ENCODE measurements at regions not wholly inside any gene's neighbourhood (a gene's known extent, or its start where the extent isn't known, plus 50 kb on each side); places are given as distances from the start of the nearest gene placed in this dataset.
"Not testable (repeated sequence)": the region's sequence is repeated elsewhere in the genome, so short reads cannot be mapped to it uniquely, and the experiment has no call there.

DNA sequence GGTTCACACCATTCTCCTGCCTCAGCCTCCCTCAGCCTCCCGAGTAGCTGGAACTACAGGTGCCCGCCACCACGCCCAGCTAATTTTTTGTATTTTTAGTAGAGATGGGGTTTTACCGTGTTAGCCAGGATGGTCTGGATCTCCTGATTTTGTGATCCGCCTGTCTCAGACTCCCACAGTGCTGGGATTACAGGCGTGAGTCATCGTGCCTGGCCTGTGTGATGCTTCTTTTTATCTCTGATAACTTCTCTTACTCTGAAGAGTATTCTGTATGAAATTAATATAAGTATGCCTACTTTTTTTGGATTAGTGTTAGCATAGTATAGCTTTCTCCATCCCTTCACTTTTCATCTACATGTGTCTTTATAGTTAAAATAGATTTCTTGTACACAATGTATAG is 180.8 kb upstream of the GALNT15 start:
- DNase-seq: not testable (repeated sequence)

DNA sequence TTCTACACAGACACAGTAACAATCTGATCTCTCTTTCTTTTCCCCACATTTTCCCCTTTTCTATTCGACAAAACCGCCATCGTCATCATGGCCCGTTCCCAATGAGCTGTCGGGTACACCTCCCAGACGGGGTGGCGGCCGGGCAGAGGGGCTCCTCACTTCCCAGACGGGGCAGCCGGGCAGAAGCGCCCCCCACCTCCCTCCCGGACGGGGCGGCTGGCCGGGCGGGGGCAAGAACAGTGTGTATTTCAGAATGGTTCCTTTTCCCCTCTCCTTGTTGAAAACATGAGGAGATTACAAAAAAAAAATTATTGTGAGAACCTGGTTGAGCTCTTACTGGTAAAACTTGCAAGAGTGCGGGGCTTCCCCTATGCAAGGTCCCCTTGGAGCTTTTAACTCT is 178.0 kb upstream of the GALNT15 start:
- not testable (repeated sequence) for DNase-seq

DNA sequence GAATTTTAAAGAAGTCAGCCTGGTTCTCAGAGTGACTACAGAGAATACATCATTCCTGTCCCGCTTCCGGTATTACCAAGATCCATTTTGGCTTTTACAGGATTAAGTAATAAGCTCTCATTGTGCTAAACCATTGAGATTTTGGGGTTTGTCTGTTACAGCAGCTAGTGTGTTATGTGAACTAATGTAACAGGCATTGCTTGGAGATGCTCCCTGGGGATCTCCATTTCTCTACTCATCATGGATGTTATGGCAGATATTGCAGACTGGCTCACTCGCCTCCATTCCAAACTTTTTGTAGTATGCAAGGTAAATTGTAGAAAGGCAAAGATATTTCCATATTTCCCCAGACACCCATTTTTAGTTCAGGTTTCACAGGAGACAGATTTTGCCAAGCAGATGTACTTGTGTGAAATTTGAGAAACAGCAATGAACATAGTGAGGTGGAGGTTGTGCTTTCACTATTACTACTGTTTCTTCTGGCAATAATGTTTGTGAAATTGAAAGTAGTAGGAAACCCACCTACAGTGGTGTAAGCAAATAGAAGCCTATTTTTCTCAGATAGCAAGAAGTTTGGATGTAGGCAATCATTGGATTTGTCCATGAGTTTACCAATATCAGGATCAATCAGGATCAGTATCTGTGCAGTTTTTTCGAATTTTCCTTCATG is 177.1 kb upstream of the GALNT15 start:
- DNase-seq: no peak

DNA sequence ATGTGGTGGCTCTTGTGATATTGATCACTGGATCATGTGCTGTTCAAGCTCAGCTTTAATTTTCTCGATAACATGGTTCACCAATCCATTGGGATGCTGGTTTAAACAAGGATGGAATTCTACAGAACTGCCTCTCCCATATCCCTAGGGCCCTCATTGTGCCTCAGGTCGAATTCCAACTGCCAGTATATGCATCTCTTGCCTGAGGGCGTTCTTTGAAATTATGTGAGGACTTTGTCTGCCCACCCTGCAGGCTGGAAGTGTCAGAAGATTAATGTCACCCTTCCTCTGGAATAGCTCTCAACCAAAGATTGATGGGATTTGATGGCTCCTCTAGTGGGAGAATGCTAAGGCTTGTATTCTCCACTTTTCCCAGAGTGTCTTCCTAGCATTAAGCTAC is 175.6 kb upstream of the GALNT15 start:
- no peak for DNase-seq

DNA sequence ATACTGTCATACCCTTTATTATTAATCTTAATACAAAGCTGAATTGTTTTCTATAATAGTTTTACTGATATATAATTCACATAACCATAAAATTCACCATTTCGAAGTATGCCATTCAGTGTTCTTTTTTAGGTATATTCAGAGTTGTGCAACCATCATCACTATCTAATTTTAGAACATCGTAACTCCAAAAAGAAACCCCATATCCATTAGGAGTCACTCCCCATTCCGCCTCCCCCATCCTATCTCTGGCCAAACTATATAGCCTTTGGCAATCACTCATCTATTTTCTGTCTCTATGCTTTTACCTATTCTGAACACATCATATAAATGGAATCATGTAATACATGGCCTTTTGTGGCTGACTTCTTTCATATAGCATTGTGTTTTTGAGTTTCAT is 169.7 kb upstream of the GALNT15 start:
- DNase-seq: no peak

DNA sequence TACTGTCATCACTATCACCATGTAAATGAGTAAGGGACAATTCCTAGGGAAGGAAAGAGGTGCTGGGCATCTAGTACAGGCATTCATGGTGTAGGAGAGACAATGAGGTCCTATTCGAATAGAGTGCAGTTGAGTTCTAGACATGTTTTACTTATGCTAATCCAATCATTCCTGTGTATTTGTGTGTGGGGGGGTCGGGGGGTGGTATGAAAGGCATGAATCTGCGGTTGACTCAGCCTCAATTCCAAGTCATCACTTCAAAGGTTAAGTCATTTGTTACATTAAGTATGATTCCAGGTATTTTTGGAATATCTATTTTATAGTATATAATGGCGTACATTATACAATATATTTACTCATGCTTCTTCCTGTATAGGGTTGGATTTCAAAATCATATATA is 163.1 kb upstream of the GALNT15 start:
- DNase-seq: peak; percentile 49

DNA sequence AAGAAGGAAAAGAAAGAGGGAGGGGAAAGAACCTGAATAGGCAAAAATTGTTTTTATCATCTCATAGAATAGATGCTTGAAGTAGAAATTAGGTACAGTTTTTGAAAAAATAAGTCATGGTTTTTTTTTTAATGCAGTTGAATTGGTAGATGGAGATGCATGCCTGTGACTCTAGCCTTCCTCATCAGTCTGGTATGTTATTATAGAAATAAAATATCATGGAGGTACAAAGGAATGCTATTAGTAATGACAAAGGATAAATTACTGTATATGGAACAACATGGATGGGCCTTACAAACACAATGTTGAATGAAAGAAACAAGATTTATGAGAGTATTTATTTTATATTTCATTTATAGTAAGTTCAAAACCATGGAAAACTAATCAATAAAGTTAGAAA is 162.4 kb upstream of the GALNT15 start:
- DNase-seq: peak; percentile 69

DNA sequence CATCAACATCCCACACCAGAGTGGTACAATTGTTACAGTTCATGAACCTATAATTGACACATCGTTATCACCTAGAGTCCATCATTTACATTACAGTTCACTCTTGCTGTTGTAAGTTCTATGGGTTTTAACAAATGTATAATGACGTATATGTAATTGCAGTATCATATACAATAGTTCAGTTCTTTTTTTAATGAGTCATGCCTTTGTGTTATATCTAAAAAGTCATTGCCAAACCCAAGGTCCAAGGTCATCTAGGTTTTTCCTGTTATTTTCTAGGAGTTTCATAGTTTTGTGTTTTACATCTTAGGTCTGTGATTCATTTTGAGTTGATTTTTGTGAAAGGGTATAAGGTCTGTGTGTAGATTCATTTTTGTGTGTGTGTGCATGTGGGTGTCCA is 160.9 kb upstream of the GALNT15 start:
- peak; percentile 41 for DNase-seq

DNA sequence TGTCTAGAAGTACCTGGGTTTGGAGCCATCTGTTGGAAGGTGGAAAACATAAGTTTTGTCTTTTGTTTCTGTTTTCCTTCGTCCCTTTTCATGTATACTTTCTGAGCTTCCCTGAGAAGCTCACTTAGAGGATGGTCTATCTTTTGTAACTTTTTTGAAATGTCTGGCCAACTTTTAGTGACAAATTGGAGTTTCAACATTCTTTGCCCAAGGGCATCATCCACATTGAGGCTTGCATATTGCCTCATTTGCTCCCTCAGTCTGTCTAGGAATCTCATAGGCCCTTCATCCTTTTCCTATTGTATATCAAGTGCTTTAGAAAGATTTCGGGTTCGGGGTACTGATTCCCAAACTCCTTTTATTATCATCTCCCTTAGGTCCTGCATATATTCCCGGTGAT is 152.7 kb upstream of the GALNT15 start:
- not testable (repeated sequence) for DNase-seq

DNA sequence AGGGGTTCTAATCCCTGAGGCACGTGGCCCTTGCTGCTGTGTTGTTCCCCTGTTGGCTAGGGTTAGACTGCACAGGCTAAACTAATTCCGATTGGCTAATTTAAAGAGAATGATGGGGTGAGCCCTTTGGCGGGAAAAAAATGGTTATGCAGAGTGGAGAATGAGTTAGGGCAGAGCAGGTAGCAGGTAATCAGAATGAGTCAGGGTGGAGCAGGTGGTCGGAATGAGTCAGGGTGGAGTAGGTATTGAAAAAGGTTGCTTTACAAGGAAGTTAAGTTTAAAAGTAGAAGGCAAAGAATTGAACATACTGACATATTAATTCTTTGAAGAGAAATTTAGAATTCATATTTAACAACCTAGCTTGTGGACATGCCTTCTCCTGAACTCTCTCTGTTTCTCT is 150.6 kb upstream of the GALNT15 start:
- DNase-seq: not testable (repeated sequence)

DNA sequence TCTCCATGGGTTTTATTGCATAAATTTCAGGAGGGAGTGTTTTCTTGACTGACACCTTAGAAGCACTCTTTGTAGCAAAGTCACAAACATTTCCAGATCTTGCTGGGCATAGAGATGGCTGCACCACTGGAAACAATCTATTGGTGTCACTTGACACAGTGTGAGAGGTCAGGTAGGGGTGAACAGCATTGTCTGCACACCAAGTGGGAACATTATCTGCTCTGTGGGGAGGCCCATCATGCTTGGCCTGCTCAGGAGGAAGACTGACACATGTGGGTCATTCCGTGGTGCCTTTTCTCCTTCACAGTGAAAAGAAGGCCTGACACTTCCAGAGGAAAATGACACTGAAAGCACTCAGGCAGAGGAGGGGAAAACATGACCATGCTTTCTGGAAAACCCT is 149.9 kb upstream of the GALNT15 start:
- no peak for DNase-seq

DNA sequence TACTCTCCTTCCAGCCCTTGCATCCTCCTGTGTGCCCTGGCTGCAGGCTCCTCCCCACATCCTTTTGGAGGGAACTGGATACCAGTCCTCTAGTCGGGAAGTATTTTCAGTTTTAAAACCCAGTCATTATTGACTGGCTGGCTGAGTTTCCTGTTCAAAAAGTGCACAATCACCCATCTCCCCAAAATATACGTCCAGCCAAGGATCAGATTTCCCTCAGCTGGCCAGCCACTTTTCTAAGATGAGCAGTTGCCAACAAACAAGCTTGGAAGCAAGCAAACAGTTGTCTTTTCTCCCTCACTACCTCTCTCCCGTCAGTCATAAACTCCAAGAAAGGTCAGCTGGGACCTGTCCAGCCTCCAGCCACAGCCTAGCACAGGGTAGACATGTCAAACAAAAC is 147.7 kb upstream of the GALNT15 start:
- no peak for DNase-seq

DNA sequence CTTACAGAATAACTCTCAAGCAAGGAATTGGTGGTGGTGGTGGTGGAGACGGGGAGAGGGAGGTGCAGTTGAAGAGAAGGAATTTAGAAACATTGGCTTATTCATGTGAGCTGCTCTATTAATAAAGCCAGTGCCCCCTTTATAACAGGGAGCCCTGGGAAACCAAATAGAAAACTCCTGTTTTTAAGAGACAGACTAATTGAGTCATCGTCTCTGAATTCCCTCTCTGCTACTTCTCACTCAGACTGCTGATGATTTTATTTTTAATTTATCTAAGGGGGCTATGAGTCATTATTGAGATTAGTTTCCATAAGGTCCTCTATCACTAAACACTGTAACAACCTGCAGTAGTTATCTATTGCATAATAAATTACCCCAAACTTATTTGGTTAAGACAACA is 145.9 kb upstream of the GALNT15 start:
- DNase-seq: peak; percentile 67

DNA sequence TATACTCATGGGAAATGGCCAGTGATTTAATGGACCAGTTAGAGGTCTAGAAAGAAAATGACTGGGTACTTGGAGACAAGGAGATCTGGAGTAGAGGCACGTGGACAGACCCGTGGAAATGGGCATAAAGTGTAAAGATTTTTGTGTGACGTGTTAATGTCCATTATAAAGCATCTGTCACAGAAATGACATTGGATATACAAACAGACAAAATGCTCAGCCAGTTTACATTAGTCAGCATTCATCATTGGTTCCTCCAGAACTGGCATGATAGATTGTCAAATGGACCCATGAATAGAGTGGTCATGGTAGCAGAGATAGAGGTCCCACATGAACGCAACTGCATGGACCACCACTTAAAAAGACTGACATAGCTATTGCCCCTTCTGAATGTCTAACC is 144.1 kb upstream of the GALNT15 start:
- no peak for DNase-seq

DNA sequence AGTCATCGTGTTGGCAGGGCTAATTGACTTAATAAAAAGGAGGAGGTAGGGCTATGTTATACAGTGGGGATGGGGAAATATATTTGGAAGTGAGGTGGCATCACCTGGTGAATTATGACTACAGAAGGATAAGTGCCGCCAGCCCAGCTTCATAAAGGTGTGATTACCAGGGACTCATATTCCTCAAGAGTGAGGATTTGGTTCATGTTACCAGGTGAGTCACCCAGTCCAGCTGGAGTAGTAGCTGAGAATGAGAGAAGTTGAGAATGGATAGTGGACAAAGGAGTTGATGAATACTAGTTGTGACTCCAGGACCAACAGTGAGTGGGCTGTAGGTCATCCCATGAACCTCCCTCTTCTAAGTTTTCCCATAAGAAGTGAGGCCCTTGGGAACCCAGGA is 143.0 kb upstream of the GALNT15 start:
- no peak for DNase-seq

DNA sequence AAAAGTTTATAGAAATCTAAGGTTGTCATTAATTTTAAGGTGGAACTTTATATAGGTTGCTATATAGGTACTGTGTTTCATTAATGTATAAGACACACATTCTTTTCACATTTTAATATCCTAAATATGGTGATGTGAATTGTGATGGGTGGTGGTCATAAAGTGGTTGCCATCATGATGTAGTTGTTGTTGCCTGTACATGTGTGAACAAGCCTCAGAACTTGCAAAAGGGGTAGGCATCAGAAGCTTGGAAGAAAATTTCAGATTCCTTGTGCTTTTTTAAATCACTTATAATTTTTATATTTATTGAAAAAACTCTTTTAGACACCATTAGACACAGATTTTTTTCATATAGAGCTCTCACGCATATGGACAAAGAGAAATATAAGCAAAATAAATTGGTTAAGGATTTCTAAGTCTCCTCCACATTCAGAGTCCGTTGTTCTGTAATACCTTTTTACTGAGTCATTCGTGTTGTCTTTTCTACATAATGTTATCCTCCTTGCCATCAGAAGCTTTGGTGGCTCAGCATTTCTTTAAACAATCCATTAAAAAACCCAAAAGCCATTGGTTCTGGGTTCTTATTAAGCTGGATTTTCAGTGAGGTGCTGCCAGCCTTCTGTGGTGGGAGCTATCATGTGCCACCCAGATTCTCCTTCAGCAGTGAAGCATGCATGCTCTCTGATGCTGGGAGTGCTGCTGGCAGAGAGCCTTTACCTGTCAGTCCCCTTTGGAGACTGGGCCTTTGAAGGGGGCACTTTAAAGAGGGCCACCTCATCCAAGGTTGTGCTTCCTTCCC is 140.4 kb upstream of the GALNT15 start:
- DNase-seq: peak; percentile 61

DNA sequence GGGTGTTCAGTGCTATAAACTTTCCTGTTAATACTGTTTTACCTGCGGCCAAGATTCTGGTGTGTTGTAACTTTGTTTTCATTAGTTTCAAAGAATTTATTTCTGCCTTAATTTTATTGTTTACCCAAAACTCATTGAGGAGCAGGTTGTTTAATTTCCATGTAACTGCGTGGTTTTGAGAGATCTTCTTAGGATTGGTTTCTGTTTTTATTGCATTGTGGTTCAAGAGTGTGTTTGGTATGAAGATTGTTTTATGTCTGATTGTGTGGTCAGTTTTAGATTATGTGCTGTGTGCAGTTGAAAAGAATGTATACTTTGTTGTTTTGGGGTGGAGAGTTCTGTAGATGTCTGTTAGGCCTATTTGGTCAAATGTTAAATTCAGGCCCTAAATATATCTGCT is 133.5 kb upstream of the GALNT15 start:
- no peak for DNase-seq

DNA sequence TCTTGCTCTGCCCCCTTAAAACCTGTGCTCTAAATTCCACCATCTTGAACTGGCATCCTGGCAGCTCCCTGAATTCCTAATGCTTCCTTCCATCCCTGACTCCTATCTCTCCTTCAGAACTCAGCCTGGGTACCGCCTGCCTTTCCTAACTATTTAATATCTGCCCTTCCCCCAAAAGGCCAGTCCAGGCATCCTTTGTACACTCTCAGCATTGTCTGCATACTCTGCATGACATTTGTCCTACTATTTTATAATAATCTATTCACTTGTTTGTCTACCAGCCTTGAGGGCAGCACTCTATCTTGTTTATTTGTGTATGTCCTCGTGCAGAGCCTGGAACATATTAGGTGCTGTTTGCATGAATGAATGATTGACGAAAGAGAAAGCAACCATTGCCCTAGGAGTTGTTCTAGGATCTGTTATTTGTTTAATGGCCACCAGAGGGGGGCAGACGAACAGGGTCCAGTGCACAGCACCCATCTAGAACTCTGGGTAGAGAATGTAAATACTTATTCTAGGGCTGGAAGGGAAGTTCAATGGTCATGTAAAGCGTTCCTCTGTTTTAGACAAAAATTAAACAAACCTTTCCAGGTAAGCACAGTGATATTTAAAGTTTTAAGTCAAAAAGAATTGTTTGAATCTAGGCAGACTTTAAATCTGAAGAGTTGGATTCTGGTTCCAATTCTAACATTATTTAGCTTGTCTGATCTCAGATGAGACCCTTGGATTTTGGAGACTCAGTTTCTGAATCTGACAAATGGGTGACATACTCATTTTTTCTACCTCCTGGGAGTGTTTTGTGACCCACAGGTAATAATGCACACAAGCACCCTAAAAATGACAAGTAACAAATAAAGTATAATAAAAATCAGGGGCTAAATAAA is 125.8 kb upstream of the GALNT15 start:
- peak; percentile 80 for DNase-seq

DNA sequence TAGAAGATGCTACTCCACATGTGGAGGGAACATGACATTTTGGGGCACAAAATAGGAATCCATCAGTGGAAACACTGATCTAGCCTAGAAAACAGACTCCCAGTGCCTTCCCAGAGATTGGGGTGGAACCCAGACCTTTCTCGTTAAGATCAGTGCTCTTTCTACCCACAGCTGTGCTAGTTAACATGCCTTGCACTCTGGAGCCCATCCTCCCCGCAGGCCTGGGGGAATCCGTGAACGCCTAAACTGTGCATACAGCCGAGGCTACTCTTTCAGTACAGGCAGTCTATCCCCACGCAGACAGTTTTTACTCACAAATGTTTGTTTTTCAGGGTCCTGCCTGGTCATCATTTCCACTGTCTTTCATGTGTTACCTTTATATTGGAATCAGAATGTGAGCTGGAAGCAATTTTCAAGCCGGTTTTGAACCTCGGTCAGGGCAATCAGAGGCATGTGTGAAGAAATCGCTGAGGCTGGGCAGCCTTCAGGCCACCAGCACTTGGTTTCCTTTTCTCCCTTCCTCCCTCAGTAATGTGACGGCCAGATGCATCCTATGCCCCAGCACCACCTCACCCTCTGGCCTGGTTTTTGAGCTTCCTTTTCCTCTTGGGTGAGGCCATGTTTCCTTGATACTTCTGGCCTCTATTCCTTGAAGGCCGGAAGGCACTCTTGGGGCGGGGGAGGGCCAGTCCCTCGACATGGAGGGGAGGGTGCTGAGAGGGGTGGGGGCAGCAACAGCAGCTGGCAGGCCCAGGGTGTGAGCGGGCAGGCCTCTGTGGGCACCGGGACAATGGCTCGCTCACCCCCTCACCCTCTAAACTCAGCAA is 123.6 kb upstream of the GALNT15 start:
- DNase-seq: no peak

DNA sequence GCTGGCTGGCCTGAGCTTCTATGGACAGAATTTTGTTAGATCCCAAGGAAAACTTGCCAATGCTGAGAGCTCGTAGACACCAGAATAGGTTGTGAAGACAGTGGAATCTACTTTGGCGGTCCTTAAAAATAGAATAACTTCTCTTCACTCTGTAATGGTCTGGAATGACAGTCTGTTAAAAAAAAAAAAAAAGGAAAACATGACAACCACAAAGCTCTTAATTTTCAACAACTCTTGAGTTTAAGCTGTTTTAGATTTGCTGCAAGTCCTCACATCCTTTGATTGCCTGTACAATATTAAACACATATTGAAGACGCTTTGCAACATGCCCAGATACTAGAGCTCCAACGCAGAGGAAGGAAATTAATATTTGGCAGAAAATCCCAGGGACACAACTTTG is 122.8 kb upstream of the GALNT15 start:
- no peak for DNase-seq

DNA sequence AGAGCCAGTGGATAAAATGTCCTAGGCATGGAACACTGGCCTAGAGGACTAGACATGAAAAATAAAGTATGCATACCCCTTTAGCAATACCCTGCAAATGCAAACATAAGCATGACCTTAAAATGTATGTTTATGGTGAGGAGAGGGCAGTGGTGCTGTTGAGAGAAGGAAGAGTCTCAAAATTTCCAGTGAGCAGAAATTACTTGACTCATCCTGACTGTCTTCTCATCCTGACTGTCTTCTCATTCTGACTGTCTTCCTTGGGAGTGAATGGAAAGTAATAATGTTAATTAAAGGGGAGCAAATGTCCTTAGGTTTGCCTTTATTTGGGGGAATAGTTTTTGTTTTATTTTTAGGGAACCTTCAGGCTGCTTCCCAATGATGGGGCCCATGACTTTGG is 121.5 kb upstream of the GALNT15 start:
- no peak for DNase-seq

DNA sequence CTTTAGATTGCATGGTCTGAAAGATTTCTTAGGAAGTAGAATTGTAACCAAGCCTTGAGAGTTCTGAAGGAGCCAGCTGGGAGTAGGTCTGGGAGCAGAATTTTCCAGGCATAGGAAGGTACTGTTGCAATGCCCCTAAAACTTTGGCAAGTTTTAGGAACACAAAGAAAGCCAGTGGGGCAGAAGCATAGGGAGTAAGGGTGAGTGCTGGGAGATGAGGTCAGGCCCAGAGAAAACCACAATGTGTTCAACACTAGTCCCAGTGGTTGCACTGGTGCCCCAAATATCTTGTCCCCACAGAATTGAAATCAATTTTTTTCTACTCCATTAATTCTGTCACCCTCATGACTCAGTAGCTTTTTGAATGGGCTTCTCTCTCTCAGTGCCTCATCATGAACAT is 120.7 kb upstream of the GALNT15 start:
- DNase-seq: no peak
